ENCODE measurements at regions not wholly inside any gene's neighbourhood (a gene's known extent, or its start where the extent isn't known, plus 50 kb on each side); places are given as distances from the start of the nearest gene placed in this dataset.
"Not testable (repeated sequence)": the region's sequence is repeated elsewhere in the genome, so short reads cannot be mapped to it uniquely, and the experiment has no call there.

- no peak for DNase-seq
Observed at GRCh38 chr3:28110869-28111268, 130.6 kb upstream of the CMC1 start.

GRCh38 chr3:28114893-28115292 is 126.5 kb upstream of the CMC1 start:
- no peak for DNase-seq

GRCh38 chr3:28115316-28115715 is 126.1 kb upstream of the CMC1 start:
- no peak for DNase-seq

GRCh38 chr3:28117598-28117997 is 123.8 kb upstream of the CMC1 start:
- no peak for DNase-seq

- no peak for DNase-seq
Observed at GRCh38 chr3:28118087-28118486, 123.3 kb upstream of the CMC1 start.

- DNase-seq = no peak
Observed at GRCh38 chr3:28122227-28122626, 119.2 kb upstream of the CMC1 start.

- no peak for DNase-seq
Observed at GRCh38 chr3:28124882-28125281, 116.5 kb upstream of the CMC1 start.

- DNase-seq = no peak
Observed at GRCh38 chr3:28125342-28125741, 116.1 kb upstream of the CMC1 start.

GRCh38 chr3:28130836-28131235 is 110.6 kb upstream of the CMC1 start:
- no peak for DNase-seq

- DNase-seq = no peak
Observed at GRCh38 chr3:28132941-28133340, 108.5 kb upstream of the CMC1 start.

- no peak for DNase-seq
Observed at GRCh38 chr3:28134198-28134597, 107.2 kb upstream of the CMC1 start.

GRCh38 chr3:28134792-28135375 is 106.5 kb upstream of the CMC1 start:
- DNase-seq = peak; percentile 41 to 76

GRCh38 chr3:28136607-28137216 is 104.7 kb upstream of the CMC1 start:
- no peak for DNase-seq

GRCh38 chr3:28138043-28138610 is 103.3 kb upstream of the CMC1 start:
- DNase-seq = no peak

GRCh38 chr3:28139288-28139687 is 102.1 kb upstream of the CMC1 start:
- DNase-seq = no peak

GRCh38 chr3:28139967-28140634 is 101.3 kb upstream of the CMC1 start:
- no peak for DNase-seq

GRCh38 chr3:28140664-28141063 is 100.8 kb upstream of the CMC1 start:
- no peak for DNase-seq

GRCh38 chr3:28149960-28150359 is 91.5 kb upstream of the CMC1 start:
- no peak for DNase-seq

GRCh38 chr3:28150465-28151206 is 90.8 kb upstream of the CMC1 start:
- DNase-seq = peak in 1 of 2 experiments; percentile 1

- no peak for DNase-seq
Observed at GRCh38 chr3:28151207-28151550, 90.2 kb upstream of the CMC1 start.

- DNase-seq = no peak
Observed at GRCh38 chr3:28151608-28152228, 89.7 kb upstream of the CMC1 start.

GRCh38 chr3:28155631-28156030 is 85.8 kb upstream of the CMC1 start:
- no peak for DNase-seq

GRCh38 chr3:28156599-28156998 is 84.8 kb upstream of the CMC1 start:
- DNase-seq = not testable (repeated sequence)

Data from NCI-H524 (cell line).